ENCODE measurements at regions not wholly inside any gene's neighbourhood (a gene's known extent, or its start where the extent isn't known, plus 50 kb on each side); places are given as distances from the start of the nearest gene placed in this dataset.

GRCh38 chr6:166240889-166241288 lies 67.3 kb downstream of the PRR18 start:
- H2AFZ ChIP-seq (ENCODE audit: low read length) = no peak overlapping the region
- H3K36me3 ChIP-seq (ENCODE audit: insufficient read depth, low read length) = no peaks in the 10 kb centered on the region
- H3K27ac ChIP-seq (ENCODE audit: low read depth, low read length, poor library complexity, severe bottlenecking) = no peak overlapping the region
- H3K4me2 ChIP-seq (ENCODE audit: low read length) = no peak overlapping the region
- H3K9me3 ChIP-seq (ENCODE audit: low read length) = no peaks in the 10 kb centered on the region
- no peaks in the 10 kb centered on the region for H3K27me3 ChIP-seq (ENCODE audit: insufficient read depth, low read length)
- no peaks in the 10 kb centered on the region for H3K4me1 ChIP-seq (ENCODE audit: insufficient read depth, low read length, severe bottlenecking)
- no peak overlapping the region for H3K9ac ChIP-seq (ENCODE audit: low read length)
- no peak overlapping the region for H3K4me3 ChIP-seq (ENCODE audit: low read depth, low read length, poor library complexity, severe bottlenecking)
- H3K9me2 ChIP-seq (ENCODE audit: low read depth, low read length) = no peaks in the 10 kb centered on the region
- H3K79me2 ChIP-seq (ENCODE audit: insufficient read depth, low read length) = no peaks in the 10 kb centered on the region
- H4K20me1 ChIP-seq (ENCODE audit: insufficient read depth, low read length) = no peaks in the 10 kb centered on the region
- H3F3A ChIP-seq (ENCODE audit: insufficient read depth, low read length) = no peaks in the 10 kb centered on the region
- TF ChIP-seq CTCF (IDR thresholded peaks at IDR 0.05; ENCODE audit: low read length) = no peak
- no peak for TF ChIP-seq EZH2 (IDR thresholded peaks at IDR 0.05; ENCODE audit: borderline replicate concordance, low read length)

GRCh38 chr6:166237617-166238016 lies 70.0 kb upstream of the TBXT start:
- H2AFZ ChIP-seq (ENCODE audit: low read length) = no peak overlapping the region
- no peaks in the 10 kb centered on the region for H3K4me1 ChIP-seq (ENCODE audit: insufficient read depth, low read length, severe bottlenecking)
- no peak overlapping the region for H3K9ac ChIP-seq (ENCODE audit: low read length)
- H3K27ac ChIP-seq (ENCODE audit: low read depth, low read length, poor library complexity, severe bottlenecking) = no peak overlapping the region
- no peak overlapping the region for H3K4me2 ChIP-seq (ENCODE audit: low read length)
- H3K79me2 ChIP-seq (ENCODE audit: insufficient read depth, low read length) = no peaks in the 10 kb centered on the region
- H3K4me3 ChIP-seq (ENCODE audit: low read depth, low read length, poor library complexity, severe bottlenecking) = no peak overlapping the region
- H3K9me3 ChIP-seq (ENCODE audit: low read length) = no peaks in the 10 kb centered on the region
- TF ChIP-seq EZH2 (IDR thresholded peaks at IDR 0.05; ENCODE audit: borderline replicate concordance, low read length) = no peak
- TF ChIP-seq CTCF (IDR thresholded peaks at IDR 0.05; ENCODE audit: low read length) = no peak
- no peaks in the 10 kb centered on the region for H3K36me3 ChIP-seq (ENCODE audit: insufficient read depth, low read length)
- H3F3A ChIP-seq (ENCODE audit: insufficient read depth, low read length) = no peaks in the 10 kb centered on the region
- H3K27me3 ChIP-seq (ENCODE audit: insufficient read depth, low read length) = no peaks in the 10 kb centered on the region
- H3K9me2 ChIP-seq (ENCODE audit: low read depth, low read length) = no peaks in the 10 kb centered on the region
- H4K20me1 ChIP-seq (ENCODE audit: insufficient read depth, low read length) = no peaks in the 10 kb centered on the region

- Histone ChIP-seq H3K9ac (ENCODE audit: low read length) (no peak overlapping the region), H3F3A (ENCODE audit: insufficient read depth, low read length) (no peaks in the 10 kb centered on the region), H3K27me3 (ENCODE audit: insufficient read depth, low read length) (no peaks in the 10 kb centered on the region), H3K4me3 (ENCODE audit: low read depth, low read length, poor library complexity, severe bottlenecking) (no peak overlapping the region), H3K27ac (ENCODE audit: low read depth, low read length, poor library complexity, severe bottlenecking) (no peak overlapping the region), H3K4me1 (ENCODE audit: insufficient read depth, low read length, severe bottlenecking) (no peaks in the 10 kb centered on the region), H4K20me1 (ENCODE audit: insufficient read depth, low read length) (no peaks in the 10 kb centered on the region), H3K79me2 (ENCODE audit: insufficient read depth, low read length) (no peaks in the 10 kb centered on the region), H2AFZ (ENCODE audit: low read length) (no peak overlapping the region), H3K36me3 (ENCODE audit: insufficient read depth, low read length) (no peaks in the 10 kb centered on the region), H3K9me3 (ENCODE audit: low read length) (no peaks in the 10 kb centered on the region), H3K4me2 (ENCODE audit: low read length) (no peak overlapping the region), H3K9me2 (ENCODE audit: low read depth, low read length) (no peaks in the 10 kb centered on the region)
- TF ChIP-seq EZH2 (IDR thresholded peaks at IDR 0.05; ENCODE audit: borderline replicate concordance, low read length) = no peak
- no peak for TF ChIP-seq CTCF (IDR thresholded peaks at IDR 0.05; ENCODE audit: low read length)
Measured at GRCh38 chr6:166236596-166236995, 68.9 kb upstream of the TBXT start.

Data from OCI-LY1 (cell line).